ENCODE measurements at regions not wholly inside any gene's neighbourhood (a gene's known extent, or its start where the extent isn't known, plus 50 kb on each side); places are given as distances from the start of the nearest gene placed in this dataset.
A peak's percentile ranks its signal among the peaks of the same experiment; 100 is the strongest.

GRCh38 chr16:72409423-72409822 is 237.5 kb upstream of the PMFBP1 start:
- DNase-seq: no peak

GRCh38 chr16:72406390-72406789 is 234.4 kb upstream of the PMFBP1 start:
- no peak for DNase-seq

GRCh38 chr16:72404299-72404698 is 232.3 kb upstream of the PMFBP1 start:
- no peak for DNase-seq

- no peak for DNase-seq
These were observed 229.1 kb upstream of the PMFBP1 start for GRCh38 chr16:72401084-72401361.

- peak; percentile 68 for DNase-seq
These were observed 228.5 kb upstream of the PMFBP1 start for GRCh38 chr16:72400257-72401083.

GRCh38 chr16:72399811-72400210 is 227.9 kb upstream of the PMFBP1 start:
- no peak for DNase-seq

- DNase-seq: no peak
These were observed 225.9 kb upstream of the PMFBP1 start for GRCh38 chr16:72397876-72398275.

GRCh38 chr16:72394526-72394925 is 222.6 kb upstream of the PMFBP1 start:
- DNase-seq: no peak

GRCh38 chr16:72389791-72390190 is 217.8 kb upstream of the PMFBP1 start:
- no peak for DNase-seq

- no peak for DNase-seq
These were observed 216.1 kb upstream of the PMFBP1 start for GRCh38 chr16:72388007-72388406.

GRCh38 chr16:72384651-72385050 is 212.7 kb upstream of the PMFBP1 start:
- DNase-seq: no peak

GRCh38 chr16:72380283-72380682 is 208.3 kb upstream of the PMFBP1 start:
- DNase-seq: no peak

- DNase-seq: no peak
These were observed 201.2 kb upstream of the PMFBP1 start for GRCh38 chr16:72373201-72373600.

GRCh38 chr16:72372087-72373045 is 200.4 kb upstream of the PMFBP1 start:
- DNase-seq: no peak

GRCh38 chr16:72371307-72372086 is 199.5 kb upstream of the PMFBP1 start:
- no peak for DNase-seq

GRCh38 chr16:72369274-72369673 is 197.3 kb upstream of the PMFBP1 start:
- DNase-seq: no peak

- DNase-seq: no peak
These were observed 195.9 kb upstream of the PMFBP1 start for GRCh38 chr16:72367851-72368250.

- no peak for DNase-seq
These were observed 191.0 kb upstream of the PMFBP1 start for GRCh38 chr16:72362973-72363372.

GRCh38 chr16:72362476-72362875 is 190.5 kb upstream of the PMFBP1 start:
- no peak for DNase-seq

GRCh38 chr16:72357910-72358309 is 186.0 kb upstream of the PMFBP1 start:
- no peak for DNase-seq

GRCh38 chr16:72355561-72355960 is 183.6 kb upstream of the PMFBP1 start:
- no peak for DNase-seq

GRCh38 chr16:72349719-72350118 is 177.8 kb upstream of the PMFBP1 start:
- DNase-seq: no peak
